H1 (cell line): ENCODE measurements at regions not wholly inside any gene's neighbourhood (a gene's known extent, or its start where the extent isn't known, plus 50 kb on each side); places are given as distances from the start of the nearest gene placed in this dataset.

Source experiments
- CHD1 ChIP-seq: IDR thresholded peaks from 2 replicates; pipeline ENCODE4 v1.6.1; 2012; ENCODE audit warnings: low read depth, low read length, improper control_type of control experiment
- CHD2 ChIP-seq: IDR thresholded peaks from 2 replicates; pipeline ENCODE4 v1.6.1; 2012; ENCODE audit warnings: low read length, improper control_type of control experiment
- CHD7 ChIP-seq: fragments of 300-600 bp; sonication (generic); IDR thresholded peaks from 2 replicates; pipeline ENCODE4 v1.7.1; 2012; ENCODE audit warnings: low read length, moderate library complexity, mild to moderate bottlenecking, inconsistent platforms; ENCODE audit not compliant: insufficient replicate concordance
- EGR1 ChIP-seq: IDR thresholded peaks from 2 replicates; pipeline ENCODE4 v1.6.1; 2011; ENCODE audit warnings: low read depth, low read length, borderline replicate concordance
- JUND ChIP-seq: IDR thresholded peaks from 2 replicates; pipeline ENCODE4 v1.6.1; 2011; ENCODE audit warnings: mild to moderate bottlenecking, improper control_type of control experiment, low read length
- TAF1 ChIP-seq: IDR thresholded peaks from 2 replicates; pipeline ENCODE4 v1.6.1; 2011; ENCODE audit warnings: mild to moderate bottlenecking, low read depth, low read length
- TBP ChIP-seq: IDR thresholded peaks from 2 replicates; pipeline ENCODE4 v1.6.1; 2011; ENCODE audit warnings: low read depth, low read length, improper control_type of control experiment

DNA sequence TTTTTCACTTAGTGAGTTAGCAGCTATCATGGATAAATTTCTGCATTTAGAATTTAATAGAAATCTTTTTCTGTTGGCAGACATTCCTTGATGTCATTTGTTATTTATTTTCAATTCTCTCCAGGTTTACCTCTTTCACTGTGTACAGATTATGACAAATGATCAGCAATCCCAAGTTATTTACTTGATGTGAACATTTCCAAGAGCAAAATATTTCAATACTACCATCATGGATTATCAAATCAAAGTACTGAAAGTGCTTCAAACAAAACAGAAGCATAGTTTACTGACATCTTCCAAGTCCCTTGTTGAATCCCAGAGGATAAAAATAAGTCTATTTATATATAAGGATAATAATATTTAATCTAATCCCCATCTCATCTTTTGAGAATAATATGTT is 852.2 kb upstream of the CITED2 start (continued):
- TF ChIP-seq EGR1 (no peak), JUND (no peak), CHD1 (no peak), CHD7 (no peak), CHD2 (no peak), TBP (no peak), TAF1 (no peak)
